H1 (cell line): ENCODE measurements at regions not wholly inside any gene's neighbourhood (a gene's known extent, or its start where the extent isn't known, plus 50 kb on each side); places are given as distances from the start of the nearest gene placed in this dataset.

Experiments
- CTCF ChIA-PET: fragments of 300-600 bp; sonication (Branson Sonifier 250); formaldehyde crosslinking; loops from one replicate; lab custom pipeline; 2021; ENCODE audit not compliant: partially characterized antibody; lab: Charles Lee
- POLR2A ChIA-PET: fragments of 300-600 bp; sonication (Branson Sonifier 250); formaldehyde crosslinking; loops from one replicate; lab custom pipeline; 2021; ENCODE audit warnings: inconsistent platforms; ENCODE audit not compliant: partially characterized antibody; lab: Charles Lee
- DNase-seq, 2 experiments: peaks; one replicate each; pipeline versions ENCODE4 v3.0.0 to v3.0.0-alpha.2; 2010 to 2022; ENCODE audit warnings: low spot score in 2 of 2, low read depth in 1 of 2, mixed read lengths in 1 of 2
- FAIRE-seq: peaks from 2 replicates; lab custom pipeline; 2011; peaks lifted over from hg19 to GRCh38; lab: Jason Lieb, UNC
- H2AFZ ChIP-seq: 2 replicates; pipeline ENCODE4 v1.8.1; 2012; ENCODE audit warnings: low read length, inconsistent platforms
- H2AK5ac ChIP-seq: 2 replicates; pipeline ENCODE4 v1.6.1; 2013; ENCODE audit warnings: low read depth, low read length
- H2BK120ac ChIP-seq: replicated peaks from 2 replicates; pipeline ENCODE3; 2013; ENCODE audit warnings: low read depth, low read length, inconsistent platforms
- H2BK12ac ChIP-seq: 2 replicates; pipeline ENCODE4 v1.6.1; 2013; ENCODE audit warnings: low read depth, low read length
- H2BK15ac ChIP-seq: 2 replicates; pipeline ENCODE4 v1.6.1; 2013; ENCODE audit warnings: low read length
- H2BK20ac ChIP-seq: 2 replicates; pipeline ENCODE4 v1.6.1; 2013; ENCODE audit warnings: low read length
- H2BK5ac ChIP-seq: 2 replicates; pipeline ENCODE4 v1.6.1; 2013; ENCODE audit warnings: low read depth, low read length
- H3K14ac ChIP-seq: 2 replicates; pipeline ENCODE4 v1.6.1; 2013; ENCODE audit warnings: inconsistent platforms; ENCODE audit not compliant: insufficient read length
- H3K18ac ChIP-seq: 2 replicates; pipeline ENCODE4 v1.6.1; 2013; ENCODE audit warnings: low read length; ENCODE audit errors: extremely low read depth
- H3K23ac ChIP-seq: 2 replicates; pipeline ENCODE4 v1.6.1; 2013; ENCODE audit warnings: inconsistent platforms; ENCODE audit not compliant: insufficient read length
- H3K23me2 ChIP-seq: 2 replicates; pipeline ENCODE4 v1.6.1; 2013; ENCODE audit warnings: low read depth, low read length
- H3K27ac ChIP-seq: 2 replicates; pipeline ENCODE4 v1.6.1; 2011; ENCODE audit warnings: low read depth, low read length, inconsistent platforms
- H3K27me3 ChIP-seq, 4 experiments: replicated peaks in 1 of 4; 1 replicate in 1 of 4; 2 replicates in 3 of 4; pipeline versions ENCODE4 v1.6.1 to v1.8.1; 2011 to 2013; ENCODE audit warnings: low read length in 3 of 4, mild to moderate bottlenecking in 3 of 4, inconsistent platforms in 2 of 4, mixed read lengths in 2 of 4, moderate library complexity in 1 of 4; ENCODE audit not compliant: control insufficient read depth in 3 of 4, insufficient read depth in 3 of 4; ENCODE audit errors: extremely low read depth in 1 of 4
- H3K36me3 ChIP-seq, 4 experiments: 2 replicates each; pipeline versions ENCODE4 v1.6.1 to v1.8.1; 2011 to 2013; ENCODE audit warnings: mild to moderate bottlenecking in 4 of 4, low read length in 3 of 4, moderate library complexity in 2 of 4, control low read depth in 1 of 4, inconsistent platforms in 1 of 4; ENCODE audit not compliant: insufficient read depth in 4 of 4, control insufficient read depth in 2 of 4
- H3K4ac ChIP-seq: replicated peaks from 2 replicates; pipeline ENCODE3; 2013; ENCODE audit warnings: low read length, low read depth, mixed read lengths, inconsistent platforms; ENCODE audit not compliant: insufficient read length
- H3K4me1 ChIP-seq, 4 experiments: replicated peaks in 1 of 4; 1 replicate in 1 of 4; 2 replicates in 3 of 4; pipeline versions ENCODE4 v1.6.1 to v1.8.1; 2011 to 2013; ENCODE audit warnings: low read length in 3 of 4, inconsistent platforms in 2 of 4, mixed read lengths in 1 of 4; ENCODE audit not compliant: insufficient read depth in 4 of 4, control insufficient read depth in 3 of 4
- H3K4me2 ChIP-seq, 2 experiments: 2 replicates each; pipeline versions ENCODE4 v1.6.1 to v1.8.1; 2011 to 2013; ENCODE audit warnings: low read depth in 2 of 2, low read length in 2 of 2, control low read depth in 1 of 2, inconsistent platforms in 1 of 2, mild to moderate bottlenecking in 1 of 2; ENCODE audit not compliant: insufficient read depth in 1 of 2
- H3K4me3 ChIP-seq, 4 experiments: fragments of 200-600, 300-600 bp in 1 of 4; sonication (generic), shearing (Covaris generic), sonication (Bioruptor Twin) in 1 of 4; 2 replicates each; pipeline versions ENCODE4 v1.5.1 to v1.8.1; 2011 to 2016; ENCODE audit warnings: low read length in 4 of 4, low read depth in 3 of 4, control low read depth in 2 of 4, inconsistent platforms in 2 of 4, mild to moderate bottlenecking in 2 of 4, mixed read lengths in 1 of 4, moderate library complexity in 1 of 4; ENCODE audit not compliant: insufficient read depth in 2 of 4; ENCODE audit errors: extremely low read depth in 1 of 4
- H3K56ac ChIP-seq: replicated peaks from 2 replicates; pipeline ENCODE3; 2013; ENCODE audit warnings: low read depth, mild to moderate bottlenecking, mixed read lengths, low read length, inconsistent platforms; ENCODE audit not compliant: insufficient read length
- H3K79me1 ChIP-seq: 2 replicates; pipeline ENCODE4 v1.6.1; 2013; ENCODE audit warnings: low read depth, low read length, control low read depth
- H3K79me2 ChIP-seq, 2 experiments: 2 replicates each; pipeline versions ENCODE4 v1.6.1 to v1.8.1; 2012 to 2013; ENCODE audit warnings: low read length in 2 of 2, mild to moderate bottlenecking in 2 of 2, inconsistent platforms in 1 of 2; ENCODE audit not compliant: insufficient read depth in 2 of 2, control insufficient read depth in 1 of 2
- H3K9ac ChIP-seq, 4 experiments: replicated peaks in 1 of 4; 1 replicate in 1 of 4; 2 replicates in 3 of 4; pipeline versions ENCODE4 v1.6.1 to v1.8.1; 2011 to 2013; ENCODE audit warnings: low read depth in 3 of 4, low read length in 3 of 4, control low read depth in 2 of 4, mild to moderate bottlenecking in 2 of 4, moderate library complexity in 2 of 4, inconsistent platforms in 1 of 4; ENCODE audit errors: extremely low read depth in 1 of 4
- H3K9me3 ChIP-seq, 2 experiments: 2 replicates each; pipeline versions ENCODE4 v1.6.1 to v1.8.1; 2012 to 2013; ENCODE audit warnings: mild to moderate bottlenecking in 2 of 2, moderate library complexity in 2 of 2, control low read depth in 1 of 2, inconsistent platforms in 1 of 2, low read depth in 1 of 2, low read length in 1 of 2, mixed read lengths in 1 of 2; ENCODE audit not compliant: insufficient read depth in 2 of 2
- H4K20me1 ChIP-seq, 2 experiments: replicated peaks in 1 of 2; 2 replicates each; pipeline versions ENCODE3 to v1.8.1; 2011 to 2013; ENCODE audit warnings: inconsistent platforms in 2 of 2, low read length in 2 of 2, mild to moderate bottlenecking in 1 of 2; ENCODE audit not compliant: insufficient read depth in 2 of 2, control insufficient read depth in 1 of 2
- H4K5ac ChIP-seq: 2 replicates; pipeline ENCODE4 v1.6.1; 2013; ENCODE audit warnings: low read length, low read depth, mixed read lengths, inconsistent platforms; ENCODE audit not compliant: insufficient read length
- H4K8ac ChIP-seq: 2 replicates; pipeline ENCODE4 v1.8.0; 2013; ENCODE audit warnings: mild to moderate bottlenecking, moderate library complexity, low read length, inconsistent platforms; ENCODE audit not compliant: insufficient read depth; ENCODE audit errors: extremely low read depth
- H4K91ac ChIP-seq: replicated peaks from 2 replicates; pipeline ENCODE3; 2013; ENCODE audit warnings: low read length, mixed read lengths, inconsistent platforms; ENCODE audit not compliant: insufficient read length
- ATF3 ChIP-seq: IDR thresholded peaks from 2 replicates; pipeline ENCODE4 v1.6.1; 2011; ENCODE audit warnings: low read depth, mild to moderate bottlenecking, low read length; ENCODE audit not compliant: insufficient read depth
- BACH1 ChIP-seq: IDR thresholded peaks from 2 replicates; pipeline ENCODE4 v1.6.1; 2012; ENCODE audit warnings: low read length, improper control_type of control experiment
- JUN ChIP-seq: IDR thresholded peaks from 2 replicates; pipeline ENCODE4 v1.6.1; 2011; ENCODE audit warnings: low read depth, mild to moderate bottlenecking, improper control_type of control experiment, low read length
- NANOG ChIP-seq: IDR thresholded peaks from 2 replicates; pipeline ENCODE4 v1.6.1; 2011; ENCODE audit warnings: low read length, low read depth, mild to moderate bottlenecking, inconsistent platforms; ENCODE audit not compliant: insufficient read depth, poor library complexity, severe bottlenecking
- PHF8 ChIP-seq: fragments of 200-600 bp; sonication (generic); conservative IDR thresholded peaks from 2 replicates; pipeline ENCODE4 v1.7.1; 2012; ENCODE audit warnings: low read depth, mild to moderate bottlenecking, inconsistent platforms, low read length, moderate library complexity
- SIN3A ChIP-seq, 2 experiments: IDR thresholded peaks in 1 of 2; conservative IDR thresholded peaks in 1 of 2; 2 replicates each; pipeline ENCODE4 v1.6.1; 2011 to 2012; ENCODE audit warnings: low read length in 2 of 2, improper control_type of control experiment in 1 of 2, low read depth in 1 of 2, mild to moderate bottlenecking in 1 of 2
- SP2 ChIP-seq: IDR thresholded peaks from 2 replicates; pipeline ENCODE4 v1.6.1; 2012; ENCODE audit warnings: mild to moderate bottlenecking, low read length, inconsistent platforms
- TCF12 ChIP-seq: IDR thresholded peaks from 2 replicates; pipeline ENCODE4 v1.6.1; 2011; ENCODE audit warnings: low read depth, mild to moderate bottlenecking, low read length
- TEAD4 ChIP-seq: IDR thresholded peaks from 2 replicates; pipeline ENCODE4 v1.6.1; 2012; ENCODE audit warnings: low read depth, low read length, inconsistent platforms, mixed read lengths
- USF2 ChIP-seq: IDR thresholded peaks from 2 replicates; pipeline ENCODE4 v1.6.1; 2011; ENCODE audit warnings: low read length, improper control_type of control experiment
- WGBS, 2 experiments: shearing (Covaris generic) in 1 of 2; methylation state at CpG; one replicate each; pipeline versions ENCODE4 v1.1.6 to v1.1.7; 2013 to 2015; ENCODE audit warnings: low lambda C conversion rate in 2 of 2, mixed read lengths in 2 of 2, inconsistent platforms in 1 of 2, low coverage in 1 of 2, missing lambda C conversion rate in 1 of 2; ENCODE audit not compliant: insufficient replicate concordance in 2 of 2, insufficient coverage in 1 of 2, insufficient read length in 1 of 2; ENCODE audit errors: extremely low coverage in 1 of 2, missing lambda C conversion rate in 1 of 2; 5-methylcytosine and 5-hydroxymethylcytosine counted together

- Histone ChIP-seq H2AFZ (no peak overlapping the region), H2BK5ac (no peak overlapping the region), H3K23ac (no peak overlapping the region)
These were observed 75.6 kb upstream of the RASEF start for GRCh38 chr9:83138422-83139135.

More at GRCh38 chr9:83138422-83139135, 75.6 kb upstream of the RASEF start:
- no peak overlapping the region for H3K9ac ChIP-seq
- no peak overlapping the region for H3K56ac ChIP-seq
- no peaks in the 10 kb centered on the region for H3K23me2 ChIP-seq
- DNase-seq (no peak), FAIRE-seq (no peak)
- POLR2A ChIA-PET: no interaction called here
- no peak overlapping the region for H2BK120ac ChIP-seq
- no peak overlapping the region for H2BK20ac ChIP-seq
- H3K4me2 ChIP-seq: no peak overlapping the region
- no peak overlapping the region for H4K8ac ChIP-seq
- no peaks in the 10 kb centered on the region for H3K79me1 ChIP-seq
- CTCF ChIA-PET: interaction anchor here (0.7 kb wide), 1 partner anchor 39 kb away, joined by 3 read pairs; no protein-coding TSS in a partner anchor
- no peak overlapping the region for H3K27ac ChIP-seq
- no peaks in the 10 kb centered on the region for H3K79me2 ChIP-seq
- H3K18ac ChIP-seq: no peak overlapping the region
- no peaks in the 10 kb centered on the region for H3K9me3 ChIP-seq
- H4K91ac ChIP-seq: no peak overlapping the region
- TF ChIP-seq NANOG: no peak
- no peak for TF ChIP-seq TEAD4
- no peak for TF ChIP-seq TCF12
- TF ChIP-seq ATF3: no peak
- no peak for TF ChIP-seq JUN
- no peak for TF ChIP-seq USF2
- no peak for TF ChIP-seq SIN3A (conservative IDR thresholded peaks at IDR 0.05 in 1 of 2, IDR thresholded peaks at IDR 0.05 in 1 of 2; ENCODE audit: low read depth in 1 of 2, low read length in 2 of 2)
- TF ChIP-seq BACH1: no peak
- no peak for TF ChIP-seq SP2
- TF ChIP-seq PHF8: no peak
- no peak overlapping the region for H3K14ac ChIP-seq
- H3K4me3 ChIP-seq: no peak overlapping the region
- no peak overlapping the region for H2BK12ac ChIP-seq
- H2BK15ac ChIP-seq: no peak overlapping the region
- no peaks in the 10 kb centered on the region for H3K27me3 ChIP-seq
- H4K5ac ChIP-seq: no peak overlapping the region
- no peaks in the 10 kb centered on the region for H4K20me1 ChIP-seq
- no peak overlapping the region for H2AK5ac ChIP-seq
- WGBS, 2 experiments: 87% methylated on average over 4 of the region's 4 CpGs; no CpG with 5 or more reads in 1 of the 2 experiments
- no peak overlapping the region for H3K4ac ChIP-seq
- H3K4me1 ChIP-seq: no peaks in the 10 kb centered on the region
- H3K36me3 ChIP-seq: no peaks in the 10 kb centered on the region
